HL-60 (cell line): ENCODE measurements at regions not wholly inside any gene's neighbourhood (a gene's known extent, or its start where the extent isn't known, plus 50 kb on each side); places are given as distances from the start of the nearest gene placed in this dataset.

Experiments used
- CTCF ChIP-seq: IDR thresholded peaks from one replicate; pipeline ENCODE4 v1.5.1; 2011; ENCODE audit warnings: low read length, control low read depth, inconsistent platforms; ENCODE audit not compliant: insufficient read depth
- GABPA ChIP-seq: IDR thresholded peaks from 2 replicates; pipeline ENCODE4 v1.6.1; 2012; ENCODE audit warnings: low read depth
- POLR2AphosphoS5 ChIP-seq: IDR thresholded peaks from 2 replicates; pipeline ENCODE4 v1.6.1; 2012; ENCODE audit warnings: low read depth
- REST ChIP-seq: IDR thresholded peaks from 2 replicates; pipeline ENCODE4 v1.6.1; 2012; ENCODE audit warnings: low read depth; ENCODE audit not compliant: insufficient replicate concordance

GRCh38 chr5:142408536-142408935 is 83.7 kb upstream of the SPRY4 start:
- TF ChIP-seq CTCF (no peak), POLR2AphosphoS5 (no peak), REST (no peak), GABPA (no peak)
